BE2C (cell line): ENCODE measurements at regions not wholly inside any gene's neighbourhood (a gene's known extent, or its start where the extent isn't known, plus 50 kb on each side); places are given as distances from the start of the nearest gene placed in this dataset.

Experiments
- DNase-seq: peaks from one replicate; pipeline ENCODE4 v3.0.0-alpha.2; 2020
- H3K27me3 ChIP-seq: fragments of 250-450 bp; sonication (Bioruptor Pico); 2 replicates; pipeline ENCODE4 v1.5.1; 2020; ENCODE audit warnings: mild to moderate bottlenecking
- H3K36me3 ChIP-seq: fragments of 250-450 bp; sonication (Bioruptor Pico); 2 replicates; pipeline ENCODE4 v1.5.1; 2020; ENCODE audit warnings: mild to moderate bottlenecking
- H3K4me1 ChIP-seq: fragments of 250-450 bp; sonication (Bioruptor Pico); 2 replicates; pipeline ENCODE4 v1.5.1; 2020
- H3K4me3 ChIP-seq: 2 replicates; pipeline ENCODE4 v1.5.1; 2011; ENCODE audit warnings: low read depth, low read length
- H3K9me3 ChIP-seq: fragments of 250-450 bp; sonication (Bioruptor Pico); 2 replicates; pipeline ENCODE4 v1.5.1; 2020
- TF ChIP-seq, protein P1 (sequence below): IDR thresholded peaks from 2 replicates; pipeline ENCODE4 v1.5.1; 2012; ENCODE audit warnings: mild to moderate bottlenecking, low read depth, low read length

DNA sequence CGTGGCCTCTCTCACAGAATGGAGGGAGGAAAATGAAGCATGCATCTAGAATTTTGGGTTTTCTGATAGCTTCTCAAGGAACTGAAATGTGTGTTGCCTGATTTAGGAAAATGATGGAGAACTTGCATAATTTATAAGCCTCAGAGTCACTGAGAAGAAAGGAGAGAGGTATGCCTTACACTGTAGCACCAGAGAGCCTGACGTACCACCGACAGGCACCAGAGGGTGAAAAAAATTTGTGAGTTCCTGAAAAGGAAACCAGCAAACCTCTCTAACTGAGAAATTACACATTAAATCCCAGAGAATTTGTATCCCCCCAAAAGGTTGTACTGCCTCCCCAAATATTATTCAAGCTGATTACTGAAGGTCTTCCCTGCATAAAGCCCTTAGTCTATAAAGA lies 915.3 kb upstream of the SLITRK6 start:
- TF ChIP-seq, protein P1, sequence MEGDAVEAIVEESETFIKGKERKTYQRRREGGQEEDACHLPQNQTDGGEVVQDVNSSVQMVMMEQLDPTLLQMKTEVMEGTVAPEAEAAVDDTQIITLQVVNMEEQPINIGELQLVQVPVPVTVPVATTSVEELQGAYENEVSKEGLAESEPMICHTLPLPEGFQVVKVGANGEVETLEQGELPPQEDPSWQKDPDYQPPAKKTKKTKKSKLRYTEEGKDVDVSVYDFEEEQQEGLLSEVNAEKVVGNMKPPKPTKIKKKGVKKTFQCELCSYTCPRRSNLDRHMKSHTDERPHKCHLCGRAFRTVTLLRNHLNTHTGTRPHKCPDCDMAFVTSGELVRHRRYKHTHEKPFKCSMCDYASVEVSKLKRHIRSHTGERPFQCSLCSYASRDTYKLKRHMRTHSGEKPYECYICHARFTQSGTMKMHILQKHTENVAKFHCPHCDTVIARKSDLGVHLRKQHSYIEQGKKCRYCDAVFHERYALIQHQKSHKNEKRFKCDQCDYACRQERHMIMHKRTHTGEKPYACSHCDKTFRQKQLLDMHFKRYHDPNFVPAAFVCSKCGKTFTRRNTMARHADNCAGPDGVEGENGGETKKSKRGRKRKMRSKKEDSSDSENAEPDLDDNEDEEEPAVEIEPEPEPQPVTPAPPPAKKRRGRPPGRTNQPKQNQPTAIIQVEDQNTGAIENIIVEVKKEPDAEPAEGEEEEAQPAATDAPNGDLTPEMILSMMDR, result no peak
- Histone ChIP-seq H3K36me3 (no peaks in the 10 kb centered on the region), H3K27me3 (no peaks in the 10 kb centered on the region), H3K4me1 (no peaks in the 10 kb centered on the region), H3K4me3 (no peak overlapping the region), H3K9me3 (no peaks in the 10 kb centered on the region)
- DNase-seq, result no peak

DNA sequence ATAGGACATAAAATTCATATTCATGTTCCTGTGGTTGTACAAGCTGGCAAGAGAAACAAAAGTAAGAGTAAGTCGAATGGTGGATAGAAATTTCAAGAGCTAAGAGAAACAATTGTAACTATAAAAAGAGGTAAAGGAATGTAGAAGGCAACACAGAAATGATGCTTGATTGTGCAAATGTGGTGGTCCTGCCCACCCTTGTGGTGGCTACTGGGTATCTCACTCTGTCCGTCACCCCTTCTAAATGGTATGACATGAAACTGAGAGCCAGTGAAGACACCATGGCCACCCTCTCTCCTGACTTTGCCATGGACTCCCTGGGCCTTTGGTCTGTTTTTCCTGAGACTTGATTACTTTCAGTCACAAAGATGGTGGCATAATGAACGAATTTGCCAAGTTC lies 925.9 kb upstream of the SLITRK6 start:
- TF ChIP-seq, protein P1, result peak; percentile 37
- no peaks in the 10 kb centered on the region for H3K36me3 ChIP-seq
- H3K27me3 ChIP-seq, result no peaks in the 10 kb centered on the region
- DNase-seq, result no peak
- H3K9me3 ChIP-seq, result no peaks in the 10 kb centered on the region
- H3K4me1 ChIP-seq, result no peaks in the 10 kb centered on the region
- H3K4me3 ChIP-seq, result no peak overlapping the region

DNA sequence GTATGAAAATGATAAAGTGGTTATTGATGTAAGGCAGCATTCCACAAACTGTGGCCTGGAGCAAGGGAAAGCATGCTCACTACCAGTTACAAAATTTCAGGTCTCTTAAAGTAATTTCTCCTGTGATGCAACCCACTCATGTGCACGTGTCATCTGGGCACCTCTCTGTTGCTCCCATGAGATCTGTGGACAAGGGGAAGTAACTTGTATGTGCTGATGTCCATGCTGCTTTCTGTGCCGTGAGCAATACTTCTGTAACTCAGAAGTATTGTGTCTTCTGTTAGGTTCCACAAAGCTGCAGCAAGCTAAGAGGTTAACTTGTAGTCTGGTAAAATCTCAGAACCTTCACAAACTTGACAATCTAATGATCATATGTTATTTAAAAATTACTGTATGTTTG lies 930.0 kb upstream of the SLITRK6 start:
- H3K9me3 ChIP-seq, result no peaks in the 10 kb centered on the region
- H3K4me1 ChIP-seq, result no peaks in the 10 kb centered on the region
- no peaks in the 10 kb centered on the region for H3K36me3 ChIP-seq
- no peak for DNase-seq
- no peaks in the 10 kb centered on the region for H3K27me3 ChIP-seq
- no peak overlapping the region for H3K4me3 ChIP-seq
- TF ChIP-seq, protein P1, result no peak

DNA sequence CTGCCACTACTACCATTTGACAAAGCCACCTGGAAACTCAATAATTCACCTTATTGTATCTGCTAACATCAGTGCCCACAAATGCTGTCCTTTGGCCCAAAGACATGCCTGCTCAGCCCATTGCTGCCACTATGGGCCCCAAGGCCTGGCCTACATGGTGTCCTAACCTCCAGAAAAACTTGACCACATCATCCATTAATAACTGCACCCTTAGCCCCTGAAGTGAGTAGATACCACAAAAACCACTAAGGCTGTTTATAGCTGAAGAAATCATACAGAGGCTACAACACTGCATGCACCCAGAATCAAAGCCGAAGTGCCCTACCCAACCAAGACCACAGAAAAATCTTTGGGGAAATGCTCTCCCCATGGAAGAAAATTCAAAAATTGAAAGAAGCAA lies 932.8 kb upstream of the SLITRK6 start:
- H3K9me3 ChIP-seq, result no peaks in the 10 kb centered on the region
- DNase-seq, result no peak
- TF ChIP-seq, protein P1, result no peak
- H3K36me3 ChIP-seq, result no peaks in the 10 kb centered on the region
- no peak overlapping the region for H3K4me3 ChIP-seq
- no peaks in the 10 kb centered on the region for H3K4me1 ChIP-seq
- H3K27me3 ChIP-seq, result no peaks in the 10 kb centered on the region

DNA sequence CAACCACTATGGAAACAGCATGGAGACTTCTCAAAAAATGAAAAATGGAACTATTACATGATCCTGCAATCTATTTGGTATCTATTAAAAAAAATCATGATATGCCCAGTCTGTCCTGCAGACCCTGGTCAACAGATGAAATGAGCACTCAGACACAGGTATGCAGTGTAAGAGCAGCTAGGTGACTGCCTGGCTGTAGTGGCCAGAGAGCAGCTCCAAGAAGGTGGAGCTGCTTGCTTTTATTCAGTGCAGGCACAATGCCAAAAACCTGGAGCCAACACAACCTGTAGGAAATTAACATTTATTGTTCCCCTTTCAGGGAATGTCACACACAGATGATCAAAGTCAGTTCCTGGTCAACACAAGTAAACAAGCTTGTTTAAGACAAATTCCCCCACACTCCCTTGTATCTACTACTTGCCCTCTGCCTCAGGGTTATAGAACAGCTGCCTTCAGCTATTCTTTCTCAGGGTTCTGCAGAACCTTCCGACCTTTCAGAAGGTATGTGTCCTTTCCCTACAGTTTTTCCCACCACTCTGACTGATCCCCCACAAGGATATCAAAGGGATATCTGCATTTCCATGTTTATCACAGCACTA lies 933.7 kb upstream of the SLITRK5 start:
- TF ChIP-seq, protein P1, result no peak
- DNase-seq, result no peak
- no peaks in the 10 kb centered on the region for H3K27me3 ChIP-seq
- H3K9me3 ChIP-seq, result no peaks in the 10 kb centered on the region
- no peak overlapping the region for H3K4me3 ChIP-seq
- no peaks in the 10 kb centered on the region for H3K4me1 ChIP-seq
- no peaks in the 10 kb centered on the region for H3K36me3 ChIP-seq

DNA sequence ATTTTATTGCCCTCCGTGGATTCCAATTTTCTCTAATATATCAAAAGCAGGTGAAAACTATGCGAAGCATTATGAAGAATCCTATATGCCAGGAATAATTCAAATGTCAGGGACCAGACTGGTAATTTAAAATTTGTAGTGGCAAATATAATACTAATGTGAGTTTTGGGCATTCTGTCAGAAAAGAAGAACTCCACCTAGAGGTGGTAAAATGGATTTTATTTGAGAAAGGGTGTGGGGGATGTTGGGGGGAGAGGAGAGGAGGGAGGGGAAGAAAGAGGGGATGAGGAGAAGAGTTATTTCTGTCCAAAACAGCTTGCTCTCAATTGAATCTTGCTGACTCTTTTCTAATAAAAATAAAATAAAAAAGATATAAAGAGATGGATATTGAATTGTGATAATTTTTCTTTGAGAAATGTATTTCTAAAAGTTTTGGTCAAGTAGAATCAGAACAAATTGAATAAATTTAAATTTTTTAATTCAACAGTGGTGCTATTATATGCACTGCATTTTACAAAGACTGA lies 929.3 kb upstream of the SLITRK5 start:
- no peaks in the 10 kb centered on the region for H3K27me3 ChIP-seq
- H3K9me3 ChIP-seq, result no peaks in the 10 kb centered on the region
- no peaks in the 10 kb centered on the region for H3K4me1 ChIP-seq
- TF ChIP-seq, protein P1, result no peak
- H3K4me3 ChIP-seq, result no peak overlapping the region
- no peaks in the 10 kb centered on the region for H3K36me3 ChIP-seq
- DNase-seq, result no peak
